GM12892 (cell line): ENCODE measurements at regions not wholly inside any gene's neighbourhood (a gene's known extent, or its start where the extent isn't known, plus 50 kb on each side); places are given as distances from the start of the nearest gene placed in this dataset.

Experiments
- POLR2A ChIP-seq: IDR thresholded peaks from 2 replicates; pipeline ENCODE4 v1.6.1; 2011; ENCODE audit warnings: low read depth, low read length, control low read depth
- POLR2AphosphoS5 ChIP-seq: IDR thresholded peaks from 2 replicates; pipeline ENCODE4 v1.6.1; 2011; ENCODE audit warnings: low read depth, low read length, control low read depth
- TAF1 ChIP-seq: IDR thresholded peaks from 2 replicates; pipeline ENCODE4 v1.6.1; 2011; ENCODE audit warnings: low read depth, mild to moderate bottlenecking, control low read depth, low read length, borderline replicate concordance

DNA sequence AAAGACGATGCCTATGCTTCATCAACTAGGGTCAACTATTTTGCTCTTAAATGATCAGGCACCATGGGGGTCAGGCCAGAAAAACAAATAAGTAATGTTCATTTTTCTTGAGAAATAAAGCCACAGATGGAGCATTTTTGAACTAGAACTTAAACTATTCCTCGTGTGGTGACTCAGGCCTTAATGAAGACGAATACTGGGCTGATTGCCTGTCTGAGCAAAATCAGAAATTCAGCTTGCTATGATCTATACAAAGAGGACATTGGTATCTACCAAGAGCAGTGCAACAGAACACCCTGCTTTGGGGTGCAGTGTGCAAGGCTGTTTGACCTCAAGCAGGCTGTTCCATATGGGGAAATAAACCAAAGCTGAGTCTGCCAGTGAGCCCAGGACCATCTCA is 176.0 kb downstream of the NRP2 start:
- TF ChIP-seq POLR2AphosphoS5 (no peak), POLR2A (no peak), TAF1 (no peak)
